PC-9 (cell line): ENCODE measurements at regions not wholly inside any gene's neighbourhood (a gene's known extent, or its start where the extent isn't known, plus 50 kb on each side); places are given as distances from the start of the nearest gene placed in this dataset.
A peak's percentile ranks its signal among the peaks of the same experiment; 100 is the strongest.
"Not testable (repeated sequence)": the region's sequence is repeated elsewhere in the genome, so short reads cannot be mapped to it uniquely, and the experiment has no call there.

ENCODE experiments used
- BruUV-seq: library from RNA; stranded (reverse); fragments of 400-500 nt; replicated peaks from 2 replicates; lab custom pipeline; 2021; lab: Mats Ljungman, UMichigan
- CTCF ChIA-PET: fragments of 300-600 bp; sonication (Branson Sonifier 250); formaldehyde crosslinking; loops from one replicate; lab custom pipeline; 2022; ENCODE audit warnings: antibody characterized with exemption; lab: Charles Lee
- POLR2A ChIA-PET: fragments of 300-600 bp; sonication (Branson Sonifier 250); formaldehyde crosslinking; loops from one replicate; lab custom pipeline; 2022; ENCODE audit warnings: antibody characterized with exemption; ENCODE audit not compliant: unreplicated experiment; lab: Charles Lee
- DNase-seq, 2 experiments: peaks; one replicate each; pipeline versions ENCODE4 v3.0.0 to v3.0.0-alpha.2; 2015 to 2022; ENCODE audit warnings: mixed read lengths in 1 of 2
- H2AFZ ChIP-seq: fragments of 200-600 bp; sonication (generic); 2 replicates; pipeline ENCODE4 v1.8.1; 2017; ENCODE audit warnings: antibody characterized with exemption
- H3F3A ChIP-seq: fragments of 200-600 bp; sonication (generic); 2 replicates; pipeline ENCODE4 v1.8.1; 2017; ENCODE audit warnings: antibody characterized with exemption, mild to moderate bottlenecking, low read depth; ENCODE audit not compliant: insufficient read depth
- H3K27ac ChIP-seq: fragments of 200-600 bp; sonication (generic); 2 replicates; pipeline ENCODE4 v1.6.1; 2016; ENCODE audit warnings: mixed run types
- H3K27me3 ChIP-seq: fragments of 200-600 bp; sonication (generic); 2 replicates; pipeline ENCODE4 v1.6.1; 2016; ENCODE audit warnings: low read depth, mixed run types; ENCODE audit not compliant: insufficient read depth
- H3K36me3 ChIP-seq: fragments of 200-600 bp; sonication (generic); 2 replicates; pipeline ENCODE4 v1.6.1; 2016; ENCODE audit warnings: low read depth, mixed run types
- H3K4me1 ChIP-seq: fragments of 200-600 bp; sonication (generic); replicated peaks from 2 replicates; pipeline ENCODE4 v1.6.1; 2016; ENCODE audit warnings: mixed run types; ENCODE audit not compliant: insufficient read depth
- H3K4me2 ChIP-seq: fragments of 200-600 bp; sonication (generic); 2 replicates; pipeline ENCODE4 v1.6.1; 2017; ENCODE audit warnings: mixed run types
- H3K4me3 ChIP-seq: fragments of 200-600 bp; sonication (generic); 2 replicates; pipeline ENCODE4 v1.6.1; 2016; ENCODE audit warnings: mixed run types
- H3K79me2 ChIP-seq: fragments of 200-600 bp; sonication (generic); 2 replicates; pipeline ENCODE4 v1.6.1; 2017; ENCODE audit warnings: low read depth, mixed run types
- H3K9me2 ChIP-seq: fragments of 200-600 bp; sonication (generic); 2 replicates; pipeline ENCODE4 v1.8.1; 2017; ENCODE audit warnings: mild to moderate bottlenecking; ENCODE audit not compliant: insufficient read depth
- H3K9me3 ChIP-seq: fragments of 200-600 bp; sonication (generic); 2 replicates; pipeline ENCODE4 v1.8.1; 2016; ENCODE audit warnings: low read depth; ENCODE audit not compliant: insufficient read depth
- H4K20me1 ChIP-seq: fragments of 200-600 bp; sonication (generic); 2 replicates; pipeline ENCODE4 v1.8.1; 2017; ENCODE audit not compliant: insufficient read depth
- EZH2 ChIP-seq: fragments of 200-600 bp; sonication (generic); IDR thresholded peaks from 2 replicates; pipeline ENCODE4 v1.8.0; 2017; ENCODE audit warnings: antibody characterized with exemption, low read depth
- intact Hi-C: fragments of 100-400 bp; cut with micrococcal nuclease; formaldehyde crosslinking; loops from one replicate; pipeline ENCODE4 v1.10.0; 2022; ENCODE audit not compliant: unreplicated experiment
- TF ChIP-seq, protein P1 (sequence below): fragments of 200-600 bp; sonication (generic); conservative IDR thresholded peaks from 2 replicates; pipeline ENCODE4 v1.6.1; 2017; ENCODE audit warnings: mixed run types, antibody characterized with exemption, mild to moderate bottlenecking, moderate library complexity

- CTCF ChIA-PET: no interaction called here
- TF ChIP-seq, protein P1, sequence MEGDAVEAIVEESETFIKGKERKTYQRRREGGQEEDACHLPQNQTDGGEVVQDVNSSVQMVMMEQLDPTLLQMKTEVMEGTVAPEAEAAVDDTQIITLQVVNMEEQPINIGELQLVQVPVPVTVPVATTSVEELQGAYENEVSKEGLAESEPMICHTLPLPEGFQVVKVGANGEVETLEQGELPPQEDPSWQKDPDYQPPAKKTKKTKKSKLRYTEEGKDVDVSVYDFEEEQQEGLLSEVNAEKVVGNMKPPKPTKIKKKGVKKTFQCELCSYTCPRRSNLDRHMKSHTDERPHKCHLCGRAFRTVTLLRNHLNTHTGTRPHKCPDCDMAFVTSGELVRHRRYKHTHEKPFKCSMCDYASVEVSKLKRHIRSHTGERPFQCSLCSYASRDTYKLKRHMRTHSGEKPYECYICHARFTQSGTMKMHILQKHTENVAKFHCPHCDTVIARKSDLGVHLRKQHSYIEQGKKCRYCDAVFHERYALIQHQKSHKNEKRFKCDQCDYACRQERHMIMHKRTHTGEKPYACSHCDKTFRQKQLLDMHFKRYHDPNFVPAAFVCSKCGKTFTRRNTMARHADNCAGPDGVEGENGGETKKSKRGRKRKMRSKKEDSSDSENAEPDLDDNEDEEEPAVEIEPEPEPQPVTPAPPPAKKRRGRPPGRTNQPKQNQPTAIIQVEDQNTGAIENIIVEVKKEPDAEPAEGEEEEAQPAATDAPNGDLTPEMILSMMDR: no peak
- no peak for TF ChIP-seq EZH2
- Histone ChIP-seq H3K9me3 (peaks cover 3% of the 10 kb centered on the region; the same call in 1 of the 2 replicates), H3K27ac (peak overlapping the region; percentile 21), H3F3A (0 out of 2 replicates have a peak, but pooled peaks cover 3% of the 10 kb centered on the region), H3K4me1 (peaks cover 17% of the 10 kb centered on the region), H3K36me3 (no peaks in the 10 kb centered on the region), H3K79me2 (no peaks in the 10 kb centered on the region), H4K20me1 (no peaks in the 10 kb centered on the region), H3K9me2 (no peaks in the 10 kb centered on the region), H3K4me3 (no peak overlapping the region), H2AFZ (no peak overlapping the region), H3K4me2 (no peak overlapping the region), H3K27me3 (no peaks in the 10 kb centered on the region)
- POLR2A ChIA-PET: no interaction called here
- no TSS peak for BruUV-seq
- intact Hi-C loops: no loop called here
- no peak for DNase-seq
These were observed 515.8 kb downstream of the IRS1 start for GRCh38 chr2:226283796-226284195.

GRCh38 chr2:226282151-226282550 is 517.5 kb downstream of the IRS1 start:
- BruUV-seq: no TSS peak
- DNase-seq: no peak
- H2AFZ ChIP-seq: no peak overlapping the region

GRCh38 chr2:226280136-226280535 is 519.5 kb downstream of the IRS1 start:
- H3K9me2 ChIP-seq, H3F3A ChIP-seq, BruUV-seq, H2AFZ ChIP-seq, H3K36me3 ChIP-seq, POLR2A ChIA-PET, DNase-seq, CTCF ChIA-PET, H3K27me3 ChIP-seq, H3K9me3 ChIP-seq, intact Hi-C loops, H4K20me1 ChIP-seq, H3K79me2 ChIP-seq, H3K27ac ChIP-seq, H3K4me2 ChIP-seq, H3K4me3 ChIP-seq: not testable (repeated sequence)
- H3K4me1 ChIP-seq: peaks cover 17% of the 10 kb centered on the region

More at GRCh38 chr2:226282151-226282550, 517.5 kb downstream of the IRS1 start:
- ChIA-PET POLR2A (no interaction called here), CTCF (no interaction called here)
- Histone ChIP-seq H3K4me2 (no peak overlapping the region), H3K27me3 (no peaks in the 10 kb centered on the region), H3K9me2 (no peaks in the 10 kb centered on the region), H3K9me3 (peaks cover 3% of the 10 kb centered on the region; the same call in 1 of the 2 replicates), H3K4me3 (no peak overlapping the region), H4K20me1 (no peaks in the 10 kb centered on the region), H3K79me2 (no peaks in the 10 kb centered on the region), H3K27ac (no peak overlapping the region), H3F3A (0 out of 2 replicates have a peak, but pooled peaks cover 3% of the 10 kb centered on the region), H3K4me1 (peaks cover 17% of the 10 kb centered on the region), H3K36me3 (no peaks in the 10 kb centered on the region)
- TF ChIP-seq, protein P1: no peak
- no peak for TF ChIP-seq EZH2
- intact Hi-C loops: no loop called here

DNA sequence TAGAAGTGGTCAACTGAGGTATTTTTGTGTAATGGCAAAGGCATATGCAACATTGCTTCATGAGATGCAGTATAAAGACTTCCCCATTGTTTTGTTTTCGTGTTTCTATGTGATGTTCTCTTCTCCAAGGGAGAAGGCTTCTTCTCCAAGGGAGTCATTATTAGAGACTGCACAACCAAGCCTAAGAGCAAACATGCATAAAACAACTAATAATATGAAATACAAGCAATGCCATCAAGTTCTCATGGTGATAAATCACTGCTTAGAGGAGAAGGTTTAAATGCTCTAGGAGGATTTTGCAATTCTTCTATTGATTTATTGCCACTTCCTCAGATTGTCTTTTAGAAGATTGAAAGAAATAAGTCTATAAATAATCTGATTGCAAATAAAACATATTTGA is 524.4 kb downstream of the IRS1 start:
- Histone ChIP-seq H3K27ac (no peak overlapping the region), H3K79me2 (no peaks in the 10 kb centered on the region), H3K36me3 (no peaks in the 10 kb centered on the region), H3K4me1 (no peaks in the 10 kb centered on the region), H3K4me3 (no peak overlapping the region), H3K27me3 (no peaks in the 10 kb centered on the region), H2AFZ (no peak overlapping the region), H3F3A (no peaks in the 10 kb centered on the region), H3K4me2 (no peak overlapping the region), H3K9me2 (0 out of 2 replicates have a peak, but pooled peaks cover 7% of the 10 kb centered on the region), H3K9me3 (no peaks in the 10 kb centered on the region), H4K20me1 (no peaks in the 10 kb centered on the region)
- no TSS peak for BruUV-seq
- CTCF ChIA-PET: no interaction called here
- POLR2A ChIA-PET: no interaction called here
- no peak for DNase-seq
- TF ChIP-seq, protein P1: no peak
- TF ChIP-seq EZH2: no peak
- intact Hi-C loops: loop anchor here (10.0 kb wide), 1 partner anchor 520 kb away; no protein-coding TSS in a partner anchor
